Effector memory CD8-positive, alpha-beta T cell (primary cell): ENCODE measurements at regions not wholly inside any gene's neighbourhood (a gene's known extent, or its start where the extent isn't known, plus 50 kb on each side); places are given as distances from the start of the nearest gene placed in this dataset.

Source experiments
- ATAC-seq: fragments of 150-1000 bp; cut with Tn5 transposase; replicated peaks from 2 replicates; pipeline ENCODE4 v1.10.0; 2021; ENCODE audit warnings: mild to moderate bottlenecking, moderate library complexity
- DNase-seq, 3 experiments: peaks; one replicate each; pipeline ENCODE4 v3.0.0; 2021
- H3K27ac Mint-ChIP-seq, 2 donors: one replicate each; pipeline ENCODE4 v1.8.0; 2022; ENCODE audit warnings: mild to moderate bottlenecking in 2 of 2, mixed read lengths in 2 of 2, moderate library complexity in 2 of 2
- H3K27me3 Mint-ChIP-seq, 2 donors: one replicate each; pipeline ENCODE4 v1.8.0; 2022; ENCODE audit warnings: mixed read lengths in 2 of 2
- H3K36me3 Mint-ChIP-seq: one replicate; pipeline ENCODE4 v1.8.0; 2022; ENCODE audit warnings: mild to moderate bottlenecking, moderate library complexity, mixed read lengths; ENCODE audit not compliant: insufficient read depth
- H3K4me1 Mint-ChIP-seq, 2 donors: one replicate each; pipeline ENCODE4 v1.8.0; 2022; ENCODE audit warnings: low read depth in 2 of 2, mixed read lengths in 2 of 2
- H3K4me3 Mint-ChIP-seq, 2 donors: one replicate each; pipeline ENCODE4 v1.8.0; 2022; ENCODE audit warnings: mild to moderate bottlenecking in 2 of 2, mixed read lengths in 2 of 2, moderate library complexity in 2 of 2
- H3K9me3 Mint-ChIP-seq, 2 donors: one replicate each; pipeline ENCODE4 v1.8.0; 2022; ENCODE audit warnings: mixed read lengths in 2 of 2

- H3K27me3 Mint-ChIP-seq: peaks cover 4 to 19% of the 10 kb centered on the region in 2 donors
- no peak overlapping the region for H3K27ac Mint-ChIP-seq
- no peaks in the 10 kb centered on the region for H3K36me3 Mint-ChIP-seq
- H3K4me3 Mint-ChIP-seq: no peak overlapping the region
- ATAC-seq (no peak), DNase-seq (no peak)
- H3K4me1 Mint-ChIP-seq: no peaks in the 10 kb centered on the region
- no peaks in the 10 kb centered on the region for H3K9me3 Mint-ChIP-seq
Measured at GRCh38 chr11:129324533-129325175, 51.0 kb upstream of the BARX2 start.

DNA sequence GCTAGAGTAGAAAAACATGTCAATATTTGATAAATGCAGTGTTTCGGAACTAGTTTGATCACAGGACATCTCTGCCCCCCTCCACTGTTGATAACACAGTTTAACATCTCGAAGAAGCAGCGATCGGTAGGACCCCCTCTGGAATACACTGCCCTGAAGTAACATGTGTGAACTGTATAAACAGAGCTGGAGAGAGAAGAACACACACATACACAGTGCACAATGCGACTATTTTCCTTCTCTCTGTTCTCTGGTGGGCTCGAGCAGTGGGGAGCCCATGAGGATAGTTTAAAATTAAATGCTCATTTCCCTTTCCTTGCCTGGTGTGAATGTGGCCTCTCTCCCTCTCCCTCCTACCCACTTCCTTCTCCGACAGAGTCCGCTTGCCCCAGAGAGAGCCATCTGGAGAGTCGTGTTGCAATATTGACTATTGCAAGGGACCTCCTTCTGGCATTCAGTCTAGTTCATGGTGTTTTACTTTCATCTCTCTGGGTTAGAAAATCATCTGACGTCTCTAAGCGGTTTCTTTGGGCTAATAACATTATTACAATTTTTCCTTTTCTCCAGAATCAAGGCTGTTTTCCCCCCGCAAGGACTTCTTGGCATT lies 51.6 kb upstream of the BARX2 start:
- Mint-ChIP-seq H3K4me1 (no peaks in the 10 kb centered on the region), H3K27ac (no peak overlapping the region), H3K27me3 (peaks cover 4 to 19% of the 10 kb centered on the region in 2 donors), H3K36me3 (no peaks in the 10 kb centered on the region), H3K4me3 (no peak overlapping the region), H3K9me3 (no peaks in the 10 kb centered on the region)
- ATAC-seq: no peak
- no peak for DNase-seq

- Mint-ChIP-seq H3K27ac (no peak overlapping the region), H3K27me3 (peaks cover 4 to 19% of the 10 kb centered on the region in 2 donors), H3K36me3 (no peaks in the 10 kb centered on the region), H3K4me3 (no peak overlapping the region), H3K4me1 (no peaks in the 10 kb centered on the region), H3K9me3 (no peaks in the 10 kb centered on the region)
- ATAC-seq (no peak), DNase-seq (no peak)
Measured at GRCh38 chr11:129322941-129323340, 52.7 kb upstream of the BARX2 start.

DNA sequence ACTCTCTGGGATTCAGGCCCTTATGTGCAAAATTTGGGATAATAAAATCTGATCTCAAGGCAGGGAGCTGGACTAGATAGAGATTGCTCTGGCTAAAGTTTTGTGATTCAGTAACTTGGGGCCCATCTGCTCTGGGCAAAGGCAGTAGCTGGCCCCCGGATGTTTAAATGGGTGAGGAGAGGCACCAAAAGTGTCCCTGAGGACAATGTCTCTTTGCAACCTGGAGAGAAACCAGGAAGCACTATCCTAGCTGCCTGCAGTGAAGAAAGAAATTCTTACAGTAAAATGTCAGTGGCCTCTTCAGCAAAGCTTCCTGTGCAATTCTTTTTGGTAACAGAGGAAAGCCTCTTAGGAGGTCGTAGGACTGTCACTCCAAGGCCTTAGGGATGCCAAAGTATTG lies 54.6 kb upstream of the BARX2 start:
- H3K4me1 Mint-ChIP-seq: no peaks in the 10 kb centered on the region
- peaks cover 4 to 26% of the 10 kb centered on the region in 2 donors for H3K27me3 Mint-ChIP-seq
- H3K36me3 Mint-ChIP-seq: no peaks in the 10 kb centered on the region
- no peaks in the 10 kb centered on the region for H3K9me3 Mint-ChIP-seq
- no peak for DNase-seq
- H3K4me3 Mint-ChIP-seq: no peak overlapping the region
- no peak for ATAC-seq
- H3K27ac Mint-ChIP-seq: no peak overlapping the region

DNA sequence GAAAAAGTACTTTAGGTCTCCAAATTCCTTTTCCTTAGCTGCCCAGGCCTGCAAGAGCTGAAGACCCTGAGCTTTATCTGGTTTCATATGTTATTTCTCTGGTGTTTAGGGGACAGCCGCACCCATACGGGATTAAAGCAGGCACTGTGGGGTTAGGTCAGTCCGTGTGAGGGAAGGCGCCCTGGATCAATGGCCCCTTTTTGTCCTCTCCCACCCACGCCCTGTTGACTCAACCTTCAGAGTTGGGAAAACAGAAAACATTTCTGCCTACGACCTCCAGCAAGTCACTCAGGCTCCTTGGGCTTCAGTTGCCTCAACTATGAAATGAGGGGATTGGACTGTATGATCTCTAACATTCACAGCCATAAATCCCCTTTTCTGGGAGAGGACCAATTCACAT lies 55.2 kb upstream of the BARX2 start:
- ATAC-seq (no peak), DNase-seq (no peak)
- Mint-ChIP-seq H3K27me3 (peaks cover 4 to 29% of the 10 kb centered on the region in 2 donors), H3K27ac (no peak overlapping the region), H3K4me3 (no peak overlapping the region), H3K9me3 (no peaks in the 10 kb centered on the region), H3K36me3 (no peaks in the 10 kb centered on the region), H3K4me1 (no peaks in the 10 kb centered on the region)

DNA sequence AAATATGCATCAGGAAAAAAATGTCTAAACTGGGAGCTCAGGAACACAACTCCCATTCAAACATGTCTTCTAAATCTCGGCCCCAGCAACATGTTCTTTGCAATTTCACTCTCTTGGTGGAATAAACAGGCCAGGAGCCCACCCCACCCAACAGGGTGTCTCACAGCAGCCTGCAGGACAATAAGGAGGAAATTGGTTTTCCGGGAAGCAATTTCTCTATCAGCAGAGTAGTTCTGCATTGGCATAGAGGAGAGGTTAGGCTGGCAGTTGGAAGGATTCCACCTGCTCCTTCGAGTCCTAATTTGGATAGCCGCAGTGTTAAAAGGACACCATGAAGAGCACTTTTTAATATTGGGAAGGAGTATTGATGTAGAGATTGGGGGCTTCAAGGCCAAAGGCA lies 55.9 kb upstream of the BARX2 start:
- no peak for DNase-seq
- H3K36me3 Mint-ChIP-seq: no peaks in the 10 kb centered on the region
- H3K27ac Mint-ChIP-seq: no peak overlapping the region
- ATAC-seq: no peak
- H3K27me3 Mint-ChIP-seq: peaks cover 4 to 29% of the 10 kb centered on the region in 2 donors
- no peaks in the 10 kb centered on the region for H3K9me3 Mint-ChIP-seq
- no peaks in the 10 kb centered on the region for H3K4me1 Mint-ChIP-seq
- no peak overlapping the region for H3K4me3 Mint-ChIP-seq

- H3K9me3 Mint-ChIP-seq: no peaks in the 10 kb centered on the region
- no peak overlapping the region for H3K4me3 Mint-ChIP-seq
- H3K36me3 Mint-ChIP-seq: no peaks in the 10 kb centered on the region
- ATAC-seq: no peak
- peaks cover 4 to 25% of the 10 kb centered on the region in 2 donors for H3K27me3 Mint-ChIP-seq
- H3K4me1 Mint-ChIP-seq: no peaks in the 10 kb centered on the region
- no peak overlapping the region for H3K27ac Mint-ChIP-seq
- no peak for DNase-seq
Measured at GRCh38 chr11:129319201-129319600, 56.4 kb upstream of the BARX2 start.

DNA sequence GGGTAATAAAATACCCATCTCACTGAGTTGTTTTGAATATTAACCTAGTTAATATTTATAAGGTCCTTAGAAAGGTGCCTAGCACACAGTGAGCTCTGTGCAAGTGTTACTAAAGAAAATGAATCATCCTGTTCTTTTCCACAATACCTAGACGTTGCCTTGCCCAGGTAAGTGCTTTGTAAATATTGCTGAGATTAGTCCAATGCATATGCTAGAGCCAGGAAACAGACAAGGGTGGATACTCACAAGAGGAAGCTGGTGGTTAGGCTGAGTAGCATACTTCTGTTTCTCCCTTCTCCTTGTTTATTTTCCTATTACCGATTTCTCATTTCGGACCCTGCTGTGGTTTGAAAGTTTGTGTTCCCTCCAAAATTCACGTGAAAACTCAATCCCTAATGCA lies 58.1 kb upstream of the BARX2 start:
- Mint-ChIP-seq H3K36me3 (no peaks in the 10 kb centered on the region), H3K27me3 (peaks cover 0 to 10% of the 10 kb centered on the region in 2 donors), H3K9me3 (no peaks in the 10 kb centered on the region), H3K4me3 (no peak overlapping the region), H3K4me1 (no peaks in the 10 kb centered on the region), H3K27ac (no peak overlapping the region)
- DNase-seq: no peak
- no peak for ATAC-seq

GRCh38 chr11:129316781-129317180 lies 58.9 kb upstream of the BARX2 start:
- Mint-ChIP-seq H3K4me3 (no peak overlapping the region), H3K4me1 (no peaks in the 10 kb centered on the region), H3K27ac (no peak overlapping the region), H3K27me3 (peaks cover 0 to 10% of the 10 kb centered on the region in 2 donors), H3K36me3 (no peaks in the 10 kb centered on the region), H3K9me3 (no peaks in the 10 kb centered on the region)
- ATAC-seq (no peak), DNase-seq (no peak)

GRCh38 chr11:129315781-129316579 lies 59.7 kb upstream of the BARX2 start:
- H3K27ac Mint-ChIP-seq: no peak overlapping the region
- no peak overlapping the region for H3K4me3 Mint-ChIP-seq

DNA sequence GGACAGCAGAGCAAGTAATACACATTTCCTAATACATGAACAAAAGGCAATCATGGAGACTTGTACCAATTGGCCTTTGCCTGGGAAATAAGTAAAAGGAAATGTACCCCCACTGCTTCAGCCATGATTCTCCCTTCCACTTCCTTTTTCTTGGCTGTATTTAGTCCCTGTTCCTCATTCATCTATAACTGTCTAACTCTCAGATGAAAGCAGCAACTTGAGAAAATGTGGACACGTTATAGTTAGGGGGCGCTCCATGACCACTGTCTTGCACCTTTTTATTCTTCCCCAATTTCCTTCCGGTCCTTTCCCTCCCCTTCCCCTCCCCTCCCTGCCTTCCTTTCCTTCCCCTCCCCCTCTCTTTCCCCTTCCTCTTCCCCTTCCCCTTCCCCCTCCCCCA lies 61.3 kb upstream of the BARX2 start:
- Mint-ChIP-seq H3K27me3 (peaks cover 0 to 18% of the 10 kb centered on the region in 2 donors), H3K9me3 (peaks cover 0 to 2% of the 10 kb centered on the region in 2 donors), H3K4me3 (no peak overlapping the region), H3K36me3 (no peaks in the 10 kb centered on the region), H3K4me1 (no peaks in the 10 kb centered on the region), H3K27ac (no peak overlapping the region)
- ATAC-seq (no peak), DNase-seq (no peak)

More at GRCh38 chr11:129315781-129316579, 59.7 kb upstream of the BARX2 start:
- no peak for DNase-seq
- H3K9me3 Mint-ChIP-seq: no peaks in the 10 kb centered on the region
- ATAC-seq: no peak
- H3K36me3 Mint-ChIP-seq: no peaks in the 10 kb centered on the region
- H3K4me1 Mint-ChIP-seq: no peaks in the 10 kb centered on the region
- H3K27me3 Mint-ChIP-seq: peaks cover 0 to 10% of the 10 kb centered on the region in 2 donors

DNA sequence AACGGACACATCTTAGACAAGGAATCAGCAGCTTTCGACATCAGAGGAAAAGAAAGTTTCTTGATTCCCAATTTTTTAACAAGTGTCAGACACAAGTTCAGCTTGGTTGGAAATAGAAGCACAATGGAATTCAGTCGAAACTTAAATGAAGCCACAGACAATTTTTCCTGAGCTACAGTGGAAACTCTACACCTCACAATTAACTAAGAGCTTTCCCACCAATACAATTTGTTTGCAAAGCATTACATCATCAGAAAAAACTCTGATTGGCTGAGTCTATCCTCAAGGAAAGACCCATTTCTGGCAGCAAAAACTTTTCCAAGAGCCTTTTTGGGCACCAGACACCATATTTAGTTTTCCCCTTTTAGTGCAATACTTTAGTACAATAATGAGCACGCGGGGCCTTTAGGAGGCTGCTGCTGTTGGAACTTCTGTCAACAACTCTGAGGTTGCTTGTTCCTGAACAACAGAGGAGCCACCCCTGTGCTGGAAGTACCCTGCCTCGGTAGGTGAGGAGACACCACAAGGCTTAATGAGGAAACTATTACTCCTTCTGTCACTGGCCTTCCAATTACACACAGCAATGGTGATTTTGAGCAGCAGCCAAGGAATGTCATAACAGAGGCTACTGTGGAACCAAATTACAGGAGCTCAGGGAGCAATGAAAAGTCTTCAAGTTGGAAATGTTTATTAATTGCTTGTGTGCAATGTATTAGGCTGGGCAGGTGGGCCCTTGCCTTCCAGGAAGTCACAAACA lies 61.9 kb upstream of the BARX2 start:
- Mint-ChIP-seq H3K4me1 (no peaks in the 10 kb centered on the region), H3K27me3 (peaks cover 0 to 23% of the 10 kb centered on the region in 2 donors), H3K27ac (no peak overlapping the region), H3K9me3 (peaks cover 0 to 2% of the 10 kb centered on the region in 2 donors), H3K36me3 (no peaks in the 10 kb centered on the region), H3K4me3 (no peak overlapping the region)
- ATAC-seq (no peak), DNase-seq (no peak)

GRCh38 chr11:129312730-129313503 lies 62.7 kb upstream of the BARX2 start:
- Mint-ChIP-seq H3K27ac (no peak overlapping the region), H3K36me3 (no peaks in the 10 kb centered on the region), H3K9me3 (peaks cover 0 to 2% of the 10 kb centered on the region in 2 donors), H3K4me3 (no peak overlapping the region), H3K4me1 (no peaks in the 10 kb centered on the region), H3K27me3 (peaks cover 0 to 23% of the 10 kb centered on the region in 2 donors)
- ATAC-seq: no peak
- DNase-seq: no peak
